GM18508 (cell line): ENCODE measurements at regions not wholly inside any gene's neighbourhood (a gene's known extent, or its start where the extent isn't known, plus 50 kb on each side); places are given as distances from the start of the nearest gene placed in this dataset.
A peak's percentile ranks its signal among the peaks of the same experiment; 100 is the strongest.

Experiments
- ATAC-seq: cut with Tn5 transposase; IDR thresholded peaks from one replicate; pipeline ENCODE4 v1.9.1; 2021; ENCODE audit warnings: moderate number of reproducible peaks; ENCODE audit not compliant: insufficient read depth, unreplicated experiment

DNA sequence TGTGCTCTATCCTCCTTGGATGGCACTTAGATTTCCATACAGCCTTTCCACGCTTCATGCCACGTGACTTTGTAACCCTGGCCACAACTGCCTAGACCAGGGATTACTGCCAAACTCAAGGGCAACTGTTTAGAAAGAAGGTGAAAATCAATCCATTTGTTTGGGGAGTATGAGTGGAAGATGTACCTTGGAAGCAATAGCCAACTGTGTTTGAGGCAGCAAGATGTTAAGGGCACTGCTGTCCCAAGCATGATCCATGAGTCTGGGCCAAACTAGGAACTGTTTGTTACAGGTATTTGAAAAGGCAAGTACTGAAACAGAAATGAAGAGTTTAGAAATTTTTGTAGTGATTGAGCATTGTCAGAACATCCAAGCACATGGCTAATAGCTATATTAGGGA is 138.9 kb downstream of the CDC42EP3 start:
- no peak for ATAC-seq

DNA sequence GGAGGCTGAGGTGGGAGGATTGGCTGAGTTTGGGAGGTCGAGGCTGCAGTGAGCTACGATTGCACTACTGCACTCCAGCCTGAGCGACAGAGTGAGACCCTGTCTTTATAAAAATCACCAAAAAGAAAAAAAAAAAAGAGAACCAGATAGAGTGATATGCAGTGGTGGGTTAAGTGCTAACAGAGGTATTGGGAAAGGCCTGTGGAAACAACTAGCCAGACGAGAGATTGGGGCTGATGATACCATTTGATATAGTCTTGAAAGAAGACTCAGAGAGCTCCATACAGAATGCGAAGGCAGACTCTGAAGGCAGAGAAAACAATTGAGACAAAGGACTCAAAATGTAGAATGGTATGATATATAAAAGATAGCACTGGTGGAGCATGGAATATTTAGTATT is 134.1 kb downstream of the CDC42EP3 start:
- no peak for ATAC-seq

DNA sequence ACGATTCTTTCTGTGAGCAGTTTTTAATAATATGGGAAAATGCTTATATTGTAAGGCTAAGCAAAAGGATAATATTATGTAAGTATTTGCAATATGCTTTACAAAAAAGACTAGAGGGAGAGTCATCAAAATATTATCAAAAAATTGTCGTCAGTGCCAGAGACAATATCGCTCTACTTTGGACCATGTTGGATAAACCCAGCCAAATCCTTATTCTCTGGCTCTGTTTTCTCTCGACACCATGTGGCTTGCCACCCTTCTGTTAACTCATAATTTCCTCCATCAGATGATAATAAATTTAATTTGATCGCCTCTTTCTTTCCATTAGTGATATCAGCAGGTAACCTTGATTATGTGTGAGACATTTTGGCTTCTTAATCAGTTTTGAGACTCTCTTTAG is 129.9 kb downstream of the CDC42EP3 start:
- ATAC-seq, result no peak

DNA sequence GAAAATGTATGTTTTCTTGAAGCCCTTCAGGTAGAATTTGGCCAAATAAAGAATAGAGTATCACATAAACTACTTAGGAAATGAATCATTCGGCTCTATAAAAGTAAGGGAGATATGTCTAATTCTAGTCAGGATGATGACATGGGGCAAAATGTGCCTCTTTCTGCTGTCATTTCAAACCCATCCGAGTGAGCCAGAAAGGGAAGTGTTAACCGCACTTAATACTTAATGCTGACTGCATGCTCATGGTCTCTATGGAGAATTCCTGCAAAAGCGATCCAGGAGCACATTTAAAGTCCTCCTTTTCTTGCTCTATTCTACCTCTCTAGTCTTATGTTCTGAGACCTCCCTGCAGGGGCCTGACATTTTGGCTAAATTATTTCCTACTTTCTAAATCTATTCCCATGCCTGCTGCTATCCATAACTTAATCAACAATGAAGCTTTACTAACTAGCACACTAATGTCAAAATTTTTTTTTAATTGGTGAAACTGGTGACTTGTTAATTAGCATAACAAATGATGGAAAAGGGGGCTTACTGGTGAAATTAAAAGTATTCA is 127.4 kb downstream of the CDC42EP3 start:
- ATAC-seq, result no peak

DNA sequence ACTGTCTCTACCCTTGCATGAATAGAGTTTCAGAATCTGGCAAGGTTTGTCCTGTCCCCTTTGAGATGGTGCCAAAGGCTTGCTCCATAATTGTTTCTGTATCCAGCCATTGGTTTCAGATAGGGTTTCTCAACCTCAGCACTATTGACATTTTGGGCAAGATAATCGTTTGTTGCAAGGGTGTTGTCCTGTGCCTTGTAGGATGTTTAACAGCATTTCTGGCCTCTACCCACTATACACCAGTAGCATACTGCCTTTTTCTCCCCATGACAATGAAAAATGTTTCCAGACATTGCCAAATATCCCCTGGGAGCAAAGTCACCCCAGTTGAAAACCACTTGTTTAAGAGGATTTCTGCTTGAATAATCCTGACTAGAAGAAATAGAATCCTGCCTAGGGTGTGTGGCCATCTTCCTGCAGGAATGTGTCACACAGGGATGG is 126.8 kb downstream of the CDC42EP3 start:
- no peak for ATAC-seq

DNA sequence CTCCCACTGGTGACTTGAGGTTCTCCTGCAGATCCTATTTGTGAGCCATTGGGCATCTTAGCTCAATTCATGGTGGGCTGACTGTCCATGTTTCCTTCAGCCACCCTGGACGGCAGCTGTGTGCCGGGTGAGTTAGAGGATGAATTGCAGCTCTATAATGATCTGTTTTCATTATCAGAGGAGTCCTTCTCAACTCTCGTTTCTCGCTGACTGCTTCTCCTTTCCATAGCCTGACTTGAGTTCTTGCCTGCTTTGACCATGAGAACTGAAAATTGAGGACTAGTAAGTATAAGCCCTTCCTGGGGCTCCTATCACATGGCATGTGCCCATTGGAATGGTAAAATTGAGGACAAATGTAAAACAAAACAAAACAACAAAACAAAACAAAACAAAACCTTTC is 121.8 kb downstream of the CDC42EP3 start:
- ATAC-seq, result no peak

DNA sequence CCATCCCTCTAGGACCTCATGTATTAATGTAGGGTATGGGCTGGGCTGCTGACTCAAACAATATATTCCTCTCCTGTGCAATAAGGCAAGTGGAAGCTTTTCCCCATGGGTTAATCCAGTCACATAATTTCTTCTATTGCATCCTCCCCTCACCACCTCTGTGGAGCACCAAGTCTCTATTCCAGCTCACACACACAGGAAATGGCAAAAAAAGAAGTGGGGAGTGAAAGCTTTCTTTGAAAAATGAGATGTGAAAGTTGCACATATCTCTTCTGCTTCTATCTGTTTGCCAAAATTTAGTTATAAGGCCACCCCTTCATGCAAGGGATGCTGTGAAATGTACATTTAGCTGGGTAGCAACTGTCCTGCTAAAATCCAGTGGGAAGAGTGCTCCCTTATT is 121.3 kb downstream of the CDC42EP3 start:
- ATAC-seq, result no peak

DNA sequence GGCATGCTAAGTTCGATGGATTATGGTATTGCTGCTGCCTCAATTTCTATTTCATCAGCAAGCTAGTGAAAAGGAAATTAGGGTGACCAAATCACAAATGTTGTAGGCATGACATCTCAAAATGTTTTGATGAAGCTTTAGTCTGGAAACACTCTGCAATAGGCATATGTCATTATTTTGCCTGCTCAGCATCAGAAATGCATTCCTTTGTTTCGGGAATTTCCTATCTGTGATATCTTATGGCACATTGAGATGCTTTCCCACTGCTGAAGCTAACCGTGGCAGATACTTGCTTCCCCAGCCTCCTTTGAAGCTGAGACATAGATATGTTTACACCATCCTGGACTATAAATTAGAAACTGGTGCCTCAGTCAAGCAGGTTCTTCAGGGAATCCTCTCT is 119.7 kb downstream of the CDC42EP3 start:
- ATAC-seq, result no peak

DNA sequence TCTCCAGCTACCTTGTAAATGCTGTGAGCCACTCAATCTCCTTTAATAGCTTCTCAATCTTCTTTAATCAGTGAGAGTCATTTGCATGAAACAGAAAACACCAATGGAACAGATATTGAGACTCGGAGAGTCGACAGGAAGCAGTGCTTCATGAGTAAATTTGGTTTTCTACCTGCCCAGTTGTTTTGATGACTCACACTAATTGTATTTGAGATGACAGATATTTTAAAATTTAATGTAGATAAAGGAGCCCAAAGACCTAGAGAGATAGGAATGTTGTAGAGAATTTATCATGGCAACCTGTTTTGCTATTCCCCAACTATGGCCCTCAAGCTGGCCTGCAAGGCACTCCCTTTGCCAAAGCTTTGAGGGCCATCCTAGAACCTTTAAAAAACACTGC is 119.1 kb downstream of the CDC42EP3 start:
- ATAC-seq, result no peak

DNA sequence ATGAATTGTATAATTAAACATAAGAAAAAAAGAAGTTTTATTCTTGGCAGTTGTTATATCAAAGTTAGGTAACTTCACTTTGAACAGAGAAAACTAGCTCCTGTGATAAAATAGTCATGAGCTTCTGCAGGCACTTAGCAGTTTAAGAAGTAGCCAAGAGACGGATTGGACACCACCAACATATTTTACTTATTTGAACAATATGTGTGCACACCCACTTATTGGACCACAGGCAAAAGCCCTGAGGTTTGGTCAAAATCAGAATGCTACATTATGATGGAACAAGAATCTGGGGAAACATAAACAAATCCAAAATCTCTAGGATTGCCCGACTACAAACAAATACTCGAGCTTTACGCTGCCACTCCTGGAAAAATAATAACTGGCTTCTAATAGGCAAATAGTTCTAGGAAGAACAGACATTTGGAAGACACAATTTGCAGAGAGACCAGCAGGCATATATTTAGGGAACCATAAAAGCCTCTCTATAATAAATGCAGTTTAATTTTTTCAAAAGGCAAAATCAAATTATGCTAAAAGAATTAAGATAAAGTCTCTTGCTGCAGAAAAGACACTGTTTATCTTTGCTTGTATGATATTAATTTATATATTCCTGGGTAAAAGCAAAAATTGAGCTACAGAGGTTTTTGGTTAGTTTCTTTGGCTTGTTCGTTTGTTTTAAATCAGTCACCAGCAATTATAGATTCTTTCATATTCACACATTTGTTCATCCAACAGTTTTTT is 117.9 kb downstream of the CDC42EP3 start:
- no peak for ATAC-seq

DNA sequence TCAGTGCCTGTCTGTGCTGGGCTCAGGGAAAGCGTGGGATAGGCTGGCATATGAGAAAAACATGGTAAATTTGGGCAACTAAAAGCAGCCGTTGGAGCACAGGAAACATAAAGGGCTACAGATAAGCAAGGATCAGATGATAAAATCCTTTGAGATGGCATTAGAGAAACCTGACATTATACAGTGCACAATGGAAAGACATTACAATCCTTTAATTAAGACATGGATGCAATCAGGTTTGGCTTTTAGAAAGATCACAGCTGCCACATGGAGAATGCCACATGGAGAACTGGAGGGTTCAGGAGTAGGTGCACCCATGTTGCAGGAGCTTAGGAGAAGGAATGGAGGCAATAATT is 117.3 kb downstream of the CDC42EP3 start:
- no peak for ATAC-seq

DNA sequence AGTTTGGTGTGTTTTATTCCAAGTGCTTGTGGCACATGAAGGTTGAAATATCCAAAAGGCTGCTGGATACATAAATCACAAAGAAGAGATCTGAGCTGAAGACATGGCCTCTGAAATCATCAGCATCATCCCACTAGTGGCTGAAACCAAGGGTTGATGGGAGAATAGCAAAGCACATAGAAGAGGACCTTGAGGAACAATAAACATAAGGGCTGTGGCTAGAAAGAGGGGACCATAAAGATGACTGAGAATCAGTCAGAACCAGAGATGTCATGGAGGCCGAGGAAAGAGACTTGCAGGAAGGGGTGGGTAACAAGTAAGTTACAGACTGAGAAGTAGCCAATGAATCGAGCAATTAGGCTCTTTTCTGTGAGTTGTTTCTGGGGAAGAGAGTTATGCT is 116.8 kb downstream of the CDC42EP3 start:
- no peak for ATAC-seq

DNA sequence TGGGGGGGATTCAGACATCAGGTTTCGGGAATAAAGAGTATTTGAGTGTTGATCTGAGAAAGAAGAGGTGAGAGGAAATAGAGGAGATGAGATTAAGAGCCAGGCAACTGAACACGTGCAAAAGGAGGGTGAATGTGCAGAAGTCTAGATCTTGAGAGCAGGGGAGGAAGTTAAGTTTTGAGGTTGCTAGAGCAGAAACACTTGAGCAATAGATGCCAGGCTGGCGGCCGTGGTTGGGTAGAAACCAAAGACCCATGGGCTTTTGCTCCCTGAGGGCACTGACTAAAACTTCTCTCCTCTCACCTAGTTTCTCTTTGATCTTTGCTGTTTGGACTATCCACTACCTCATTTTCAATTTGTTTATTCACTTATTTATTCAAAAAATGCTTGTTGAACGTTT is 116.0 kb downstream of the CDC42EP3 start:
- ATAC-seq, result no peak

DNA sequence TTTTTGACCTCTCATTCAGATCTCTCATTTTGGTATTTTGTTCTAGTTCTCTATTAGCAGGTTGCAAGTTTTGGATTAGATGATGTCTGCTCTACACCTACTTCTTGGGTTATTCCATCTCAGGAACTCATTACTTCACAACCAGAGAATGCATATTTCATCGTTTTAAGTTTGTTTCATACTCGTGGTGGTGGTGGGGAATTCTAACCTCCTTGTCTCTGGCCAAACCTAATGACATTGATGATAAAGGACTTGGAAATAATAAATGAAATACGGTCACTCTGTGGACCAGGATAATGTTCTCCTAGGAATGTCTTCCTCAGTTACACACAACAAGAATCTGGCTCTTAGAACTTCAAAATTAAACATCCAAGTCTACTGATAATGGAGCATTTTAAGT is 115.2 kb downstream of the CDC42EP3 start:
- ATAC-seq, result no peak

DNA sequence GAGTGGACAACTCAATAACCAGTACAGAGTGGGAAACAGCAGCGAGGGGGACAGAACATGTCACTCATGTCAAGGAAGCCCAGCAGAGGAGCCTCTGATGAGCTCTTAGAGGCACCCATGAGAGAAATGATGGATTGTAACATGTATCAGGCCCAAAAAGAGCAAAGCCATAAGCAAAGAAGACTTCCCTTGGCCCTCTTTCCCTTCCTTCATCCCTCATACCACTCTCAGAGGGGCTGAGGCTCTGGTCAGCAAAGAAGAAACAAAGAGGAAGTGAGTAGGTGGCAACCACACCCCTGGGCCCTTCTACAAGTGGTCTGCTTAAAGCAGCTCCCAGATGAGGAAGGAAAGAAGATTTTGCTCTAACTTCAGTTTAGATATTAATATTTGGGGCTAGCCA is 112.8 kb downstream of the CDC42EP3 start:
- peak; percentile 45 for ATAC-seq

DNA sequence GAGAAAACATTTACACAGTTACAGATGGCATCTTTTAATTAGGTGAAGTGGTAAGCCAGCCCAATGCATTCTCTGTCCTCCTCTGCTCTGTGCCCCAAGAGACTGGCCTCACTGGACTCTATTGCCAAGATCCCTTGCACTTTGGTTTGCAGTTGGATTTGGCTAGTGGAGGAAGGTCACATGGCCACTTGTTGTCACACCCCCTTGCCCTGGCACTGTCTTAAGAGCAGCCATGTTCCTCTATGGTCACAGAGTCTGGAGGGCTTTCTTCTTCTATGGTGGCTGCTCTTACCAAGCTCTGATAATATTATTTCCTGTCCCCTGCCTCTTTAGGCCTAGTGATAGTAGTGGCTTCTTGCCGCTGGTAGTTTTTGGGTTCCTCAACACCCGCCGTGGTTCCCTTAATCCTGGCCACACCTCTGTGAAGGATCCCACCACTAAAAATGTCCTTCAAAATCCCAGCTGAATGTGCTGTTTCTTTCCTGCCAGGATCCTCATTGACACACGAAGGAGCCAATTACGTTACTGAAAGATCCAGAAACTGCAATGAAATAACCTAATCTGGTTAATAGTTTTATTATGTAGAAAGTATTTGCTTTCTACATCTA is 111.1 kb downstream of the CDC42EP3 start:
- ATAC-seq, result no peak

DNA sequence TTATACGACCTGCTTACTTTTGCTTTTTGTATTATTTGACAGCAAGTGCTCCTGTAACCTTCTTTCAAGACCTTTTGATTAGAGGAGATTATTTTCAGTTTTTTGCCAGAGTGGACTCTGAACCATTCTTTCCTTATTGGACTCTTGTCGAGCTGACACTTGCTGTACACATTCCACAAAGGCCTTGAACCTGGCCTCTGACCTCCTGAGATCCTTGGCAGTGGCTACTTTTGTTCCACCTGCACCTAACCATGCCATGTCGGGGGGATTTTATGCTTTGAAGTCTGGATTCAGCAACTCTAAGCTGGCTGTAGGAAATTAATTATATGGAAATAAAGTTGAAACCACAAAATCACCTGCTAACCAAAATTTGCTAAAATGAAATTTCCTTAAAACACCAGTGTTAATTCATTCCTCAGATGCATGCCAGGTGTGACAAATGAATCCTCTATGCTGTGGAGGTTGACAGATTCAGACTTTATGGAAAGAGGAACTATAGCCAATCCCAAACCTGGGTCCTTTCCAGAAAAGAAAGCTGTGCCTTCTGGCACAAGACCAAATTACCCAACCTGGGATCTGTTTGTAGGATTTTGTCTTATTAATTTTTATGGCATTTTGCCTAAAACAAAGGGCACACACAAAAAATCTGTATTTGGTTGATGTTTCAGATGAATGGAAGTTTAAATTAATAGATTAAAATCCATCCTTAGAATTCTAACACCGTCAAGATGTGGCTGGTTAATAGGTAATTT is 110.4 kb downstream of the CDC42EP3 start:
- ATAC-seq, result no peak

DNA sequence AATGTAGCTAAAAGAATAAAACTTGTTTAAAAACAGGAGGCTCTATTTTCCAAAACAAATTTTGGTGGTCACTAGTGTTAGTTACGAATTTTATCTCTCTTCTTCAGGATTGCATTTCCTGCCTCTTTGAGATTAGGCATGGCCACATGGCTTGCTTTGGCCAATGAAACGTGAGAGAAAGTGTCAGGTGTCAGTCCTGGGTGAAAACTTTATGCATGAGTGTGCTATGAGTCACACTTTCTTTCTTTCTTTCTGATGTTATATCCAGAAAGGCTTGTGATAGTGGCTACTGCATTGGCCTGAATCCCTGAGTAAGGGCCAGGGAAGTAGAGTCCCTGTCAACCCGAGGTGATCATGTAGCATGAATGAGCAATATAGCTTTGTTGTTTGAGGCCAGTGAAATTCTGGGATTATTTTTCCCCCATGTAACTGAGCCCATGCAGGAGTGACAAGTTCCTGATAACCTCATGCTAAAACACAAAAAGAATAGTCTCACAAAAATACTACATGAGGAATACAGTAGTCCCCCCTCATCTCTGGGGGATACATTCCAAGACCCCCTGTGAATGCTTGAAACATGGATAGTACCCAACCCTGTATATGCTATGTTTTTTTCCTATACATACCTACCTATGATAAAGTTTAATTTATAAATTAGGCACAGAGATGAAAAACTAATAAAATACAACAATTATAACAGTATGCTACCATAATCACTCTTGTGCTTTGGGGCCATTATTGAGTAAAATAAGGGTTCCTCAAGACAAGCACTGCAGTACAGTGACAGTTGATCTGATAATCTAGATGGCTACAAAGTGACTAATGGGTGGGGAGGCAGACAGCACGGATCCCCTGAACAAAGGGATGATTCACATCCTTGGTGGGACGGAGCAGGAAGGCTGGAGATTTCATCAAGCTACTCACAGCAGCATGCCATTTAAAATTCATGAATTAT is 109.5 kb downstream of the CDC42EP3 start:
- peak; percentile 66 for ATAC-seq

DNA sequence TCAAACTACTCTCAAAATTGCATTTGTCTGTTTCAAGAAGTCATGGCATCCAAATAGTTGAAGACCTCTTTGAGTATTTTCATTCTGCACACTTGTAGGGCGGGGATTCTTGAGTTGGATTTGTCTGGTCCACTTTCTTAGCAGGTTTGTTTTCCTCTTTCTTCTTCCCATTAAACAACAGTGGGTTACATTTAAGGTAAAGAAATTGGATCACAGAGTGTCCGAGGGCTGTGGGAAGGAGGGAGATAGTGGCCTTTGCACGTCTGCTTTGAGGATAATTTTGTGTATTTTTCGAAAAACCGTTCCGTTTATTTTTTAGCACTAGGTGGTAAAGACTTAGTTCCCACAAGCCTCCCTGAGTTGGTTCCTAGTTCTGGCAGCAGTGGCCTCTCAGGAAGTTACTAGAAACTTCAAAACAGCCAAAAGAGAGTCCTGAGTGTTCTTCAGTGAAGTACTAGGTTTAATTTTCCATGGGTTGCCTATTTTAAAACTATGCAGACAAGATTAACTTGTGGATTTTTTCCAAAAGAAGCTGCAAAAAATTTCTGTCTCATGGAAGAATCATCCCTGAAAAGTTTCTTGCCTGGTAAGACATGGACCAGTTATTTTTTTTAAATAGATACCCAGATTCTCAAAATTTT is 107.9 kb downstream of the CDC42EP3 start:
- no peak for ATAC-seq

DNA sequence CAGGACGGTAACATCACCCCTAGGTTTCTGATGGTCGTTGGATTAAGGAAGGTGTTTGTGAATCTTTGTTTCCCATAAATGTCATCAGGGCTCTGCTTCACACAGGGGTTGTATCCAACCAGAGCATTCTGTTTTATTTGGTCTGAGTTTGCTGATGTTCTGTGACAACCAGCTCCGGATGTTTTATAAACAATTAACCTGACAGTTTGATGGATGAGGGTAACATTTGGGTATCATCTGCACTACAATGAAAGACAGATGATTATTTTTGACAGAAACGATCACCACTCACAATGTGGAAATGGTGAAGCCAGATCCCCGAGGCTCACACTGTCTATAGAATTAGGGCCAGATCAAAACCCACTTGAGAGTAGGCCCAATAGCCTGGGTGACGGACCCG is 107.1 kb downstream of the CDC42EP3 start:
- no peak for ATAC-seq
